Posterior cingulate gyrus (tissue), 11 donors: ENCODE measurements at regions not wholly inside any gene's neighbourhood (a gene's known extent, or its start where the extent isn't known, plus 50 kb on each side); places are given as distances from the start of the nearest gene placed in this dataset.

Source experiments
- DNase-seq, 10 donors: peaks; one replicate each; pipeline versions ENCODE4 v3.0.0 to v3.0.0-alpha.2; 2020 to 2021; ENCODE audit warnings: mixed read lengths in 3 of 10
- intact Hi-C: fragments of 100-400 bp; cut with DNase I; formaldehyde crosslinking; loops from one replicate; pipeline ENCODE4 v1.15.1; 2023

DNA sequence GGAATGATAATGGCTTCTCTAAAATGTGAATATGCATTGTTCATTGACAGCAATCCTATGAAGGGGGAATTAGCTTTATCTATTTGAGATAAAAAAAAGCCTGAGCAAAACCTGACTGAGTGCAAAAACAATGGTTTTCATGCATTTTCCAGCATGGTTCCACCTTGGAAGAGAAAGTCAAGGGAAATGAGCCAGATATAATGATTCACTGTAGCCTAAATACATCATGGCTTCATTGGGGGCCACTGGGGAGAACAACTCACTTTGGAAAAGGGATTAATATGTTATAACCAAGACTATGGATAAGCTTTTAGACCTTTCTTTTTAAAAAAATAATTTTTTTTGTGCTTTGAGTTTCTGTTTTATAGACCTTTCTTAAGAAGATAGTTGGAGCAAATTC, 679.7 kb downstream of the NYAP2 start:
- intact Hi-C loops, result no loop called here
- no peak for DNase-seq

DNA sequence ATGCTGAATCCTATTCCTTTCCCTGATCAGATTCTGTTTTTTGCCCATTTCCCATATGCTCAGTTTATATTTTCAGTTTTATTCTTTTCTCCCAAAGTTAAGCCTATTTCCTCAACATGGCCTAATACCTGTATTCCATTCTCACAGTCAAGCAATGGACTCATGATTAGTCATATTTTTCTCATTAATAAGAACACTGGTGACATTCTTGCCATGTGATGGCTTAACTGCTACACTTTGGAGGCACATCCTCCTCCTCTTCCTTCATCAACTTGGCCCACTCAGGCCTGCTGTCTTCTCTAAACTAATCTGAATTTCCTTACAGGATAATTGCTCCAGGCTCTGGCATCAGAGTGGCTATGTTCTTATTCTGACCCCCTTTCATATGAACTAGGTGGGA, 679.2 kb downstream of the NYAP2 start:
- intact Hi-C loops, result no loop called here
- DNase-seq, result no peak

DNA sequence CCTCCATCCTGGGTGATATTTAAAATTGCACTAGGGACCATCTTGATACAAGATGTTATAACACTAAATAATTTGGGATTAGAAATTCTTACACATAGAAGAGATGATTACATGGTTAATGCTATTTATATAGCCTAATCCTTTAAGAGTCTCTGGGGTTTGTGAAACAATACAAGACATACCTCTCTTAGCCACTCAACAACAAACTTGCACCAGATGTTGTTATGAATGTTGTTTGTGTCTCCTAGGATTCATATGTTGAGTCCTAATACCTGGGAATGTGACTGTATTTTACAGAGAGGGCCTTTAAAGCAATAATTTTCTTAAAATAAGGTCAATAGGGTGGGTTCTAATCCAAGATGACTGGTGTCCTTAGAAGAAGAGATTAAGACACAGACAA, 678.3 kb downstream of the NYAP2 start:
- intact Hi-C loops, result no loop called here
- DNase-seq, result no peak

DNA sequence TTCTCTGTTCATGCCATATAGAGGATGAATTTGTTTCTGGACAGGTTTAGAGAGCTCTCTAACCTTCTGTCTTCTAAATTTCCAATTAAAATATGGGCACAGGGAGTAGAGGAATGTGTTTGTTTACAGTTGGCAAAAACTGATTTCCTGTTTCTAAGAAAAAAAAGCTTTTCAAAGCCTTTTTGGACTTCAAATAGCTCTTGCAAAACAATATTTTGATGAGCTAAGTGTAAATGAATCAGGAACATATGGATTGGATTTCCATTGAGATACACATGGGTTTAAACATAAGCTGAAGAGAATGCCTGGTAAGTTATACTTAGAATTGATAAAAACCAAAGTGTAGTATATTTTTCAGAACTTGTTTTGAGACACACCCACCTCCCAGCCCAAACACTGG, 677.5 kb downstream of the NYAP2 start:
- no peak for DNase-seq
- intact Hi-C loops, result no loop called here

DNA sequence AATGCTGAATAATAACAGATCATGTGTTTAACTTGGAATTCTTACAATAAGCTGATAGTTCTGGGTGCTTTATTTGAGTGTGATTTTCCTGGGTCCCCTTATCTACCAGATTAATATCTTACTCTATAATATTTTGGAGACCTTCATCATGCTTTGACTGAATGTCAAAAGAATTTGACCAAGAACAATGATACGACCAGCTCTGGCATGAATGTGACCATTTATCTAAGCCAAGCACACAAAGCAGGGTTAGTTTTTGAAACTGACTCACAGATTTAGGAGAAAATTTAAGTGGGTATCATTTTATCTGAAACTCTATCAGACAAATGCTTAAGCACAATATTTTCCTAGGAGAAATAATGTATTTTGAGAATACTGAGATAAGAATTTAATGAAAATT, 677.0 kb downstream of the NYAP2 start:
- no peak for DNase-seq
- intact Hi-C loops, result no loop called here

DNA sequence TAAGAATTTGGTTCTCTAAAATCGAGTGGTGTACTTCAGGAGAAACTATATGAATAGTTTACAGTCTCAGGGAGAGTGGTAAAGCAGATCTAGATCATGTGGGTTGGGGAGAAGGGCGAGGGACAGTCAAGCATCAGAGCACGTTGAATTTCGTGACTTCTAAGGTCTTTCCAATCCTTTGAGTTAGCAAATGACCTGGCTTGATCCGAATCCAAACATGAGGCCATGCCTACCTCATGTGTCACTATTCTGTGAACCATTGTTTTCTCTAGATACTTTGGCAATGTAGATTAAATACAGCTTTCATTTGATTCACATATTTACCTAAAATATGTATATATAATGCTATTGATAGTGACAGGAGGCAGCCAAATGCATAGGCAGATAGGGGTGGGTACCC, 674.9 kb downstream of the NYAP2 start:
- intact Hi-C loops, result no loop called here
- no peak for DNase-seq

DNA sequence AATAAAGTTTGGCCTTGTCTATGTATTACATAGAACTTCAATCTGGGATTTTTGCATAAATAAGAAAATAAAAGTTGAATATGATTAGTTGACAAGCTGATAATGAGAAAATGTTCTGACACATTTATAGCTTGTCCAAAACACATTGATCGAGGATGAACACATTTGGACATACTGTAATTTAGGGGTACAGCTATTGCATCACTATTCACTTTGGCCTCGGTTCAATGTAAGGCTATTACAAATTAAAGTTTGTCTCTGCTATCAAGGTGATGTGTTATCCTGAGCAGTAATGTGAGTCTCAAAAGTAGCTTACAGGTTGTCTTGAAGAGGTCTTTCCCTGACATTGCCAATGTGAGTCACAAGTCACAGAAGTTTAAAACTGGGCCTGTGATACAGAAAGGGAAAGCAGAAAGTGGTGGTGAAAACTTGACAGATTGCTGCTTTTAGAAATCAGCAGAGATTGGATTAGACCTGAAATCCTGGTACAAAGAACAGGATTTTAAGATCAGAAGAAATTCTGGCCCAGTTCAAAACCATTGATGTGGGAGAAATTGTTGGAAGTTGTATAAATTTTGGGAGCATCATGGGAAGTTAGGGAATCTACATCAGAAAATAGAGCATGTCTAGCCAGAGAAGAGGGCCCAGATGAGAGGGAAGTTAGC, 674.1 kb downstream of the NYAP2 start:
- intact Hi-C loops, result no loop called here

DNA sequence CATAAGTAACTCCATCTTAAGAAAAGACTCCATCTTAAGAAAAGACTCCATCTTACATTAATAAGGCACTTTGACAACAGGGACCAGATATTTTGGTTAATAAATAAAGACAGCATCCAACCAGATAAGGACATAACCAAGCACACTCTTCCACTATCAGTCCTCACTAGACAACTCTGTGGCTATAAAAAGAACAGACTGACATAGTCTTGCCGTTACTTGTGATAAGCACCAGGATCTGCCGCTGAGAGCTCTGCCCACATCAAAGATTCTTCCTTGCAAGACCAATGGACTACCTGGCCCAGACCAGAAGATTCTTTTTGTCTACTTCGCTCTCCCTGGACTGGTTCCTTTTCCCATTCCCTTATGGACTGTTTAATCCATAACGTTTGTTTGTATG, 667.4 kb downstream of the NYAP2 start:
- DNase-seq, result no peak
- intact Hi-C loops, result no loop called here

More for the DNA sequence above, 674.1 kb downstream of the NYAP2 start:
- no peak for DNase-seq

DNA sequence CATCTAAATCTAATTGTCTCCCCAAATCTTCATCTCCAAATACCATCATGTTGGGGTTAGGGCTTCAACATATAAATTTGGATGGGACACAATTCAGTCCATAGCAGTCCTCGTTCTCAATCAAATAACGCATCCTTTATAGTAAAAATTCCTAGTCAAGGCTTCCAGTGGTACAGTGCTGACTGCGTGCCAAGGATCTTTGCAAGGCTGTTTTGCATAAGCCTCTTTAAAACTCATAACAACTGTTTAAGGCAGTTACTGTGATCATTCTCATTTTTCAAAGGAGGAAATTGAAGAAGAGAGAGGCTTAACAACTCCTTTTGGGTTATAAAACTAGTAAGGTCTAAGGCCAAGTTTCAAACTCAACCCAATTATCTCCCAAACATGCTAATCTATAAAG, 666.9 kb downstream of the NYAP2 start:
- no peak for DNase-seq
- intact Hi-C loops, result no loop called here

DNA sequence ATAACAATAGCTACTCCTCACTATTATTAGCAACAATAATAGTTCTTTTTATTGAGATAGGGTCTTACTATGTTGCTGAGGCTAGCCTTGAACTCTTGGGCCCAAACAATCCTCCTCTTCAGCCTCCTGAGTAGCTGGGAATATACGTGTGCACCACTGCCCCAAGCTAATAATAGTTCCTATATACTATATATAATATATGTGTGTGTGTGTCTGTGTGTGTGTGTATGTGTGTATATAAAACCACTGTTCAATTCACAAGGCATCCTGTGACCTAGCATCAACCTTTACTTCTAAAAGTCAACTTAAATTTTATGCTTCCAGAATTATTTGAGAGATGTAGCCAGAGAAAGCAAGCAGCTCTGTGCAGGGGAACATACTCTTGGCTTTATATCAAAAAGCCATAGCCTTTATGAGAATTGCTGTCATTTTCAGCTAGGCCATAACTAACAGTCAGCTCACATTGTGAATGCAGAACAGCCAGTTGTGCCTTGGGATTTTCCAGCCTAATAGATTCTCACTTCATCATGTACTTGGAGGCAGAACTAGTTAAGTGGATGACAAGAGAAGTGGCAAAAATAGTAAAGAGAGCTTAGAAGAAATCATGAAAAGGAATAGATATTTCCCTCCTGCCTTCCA, 665.5 kb downstream of the NYAP2 start:
- no peak for DNase-seq
- intact Hi-C loops, result no loop called here

DNA sequence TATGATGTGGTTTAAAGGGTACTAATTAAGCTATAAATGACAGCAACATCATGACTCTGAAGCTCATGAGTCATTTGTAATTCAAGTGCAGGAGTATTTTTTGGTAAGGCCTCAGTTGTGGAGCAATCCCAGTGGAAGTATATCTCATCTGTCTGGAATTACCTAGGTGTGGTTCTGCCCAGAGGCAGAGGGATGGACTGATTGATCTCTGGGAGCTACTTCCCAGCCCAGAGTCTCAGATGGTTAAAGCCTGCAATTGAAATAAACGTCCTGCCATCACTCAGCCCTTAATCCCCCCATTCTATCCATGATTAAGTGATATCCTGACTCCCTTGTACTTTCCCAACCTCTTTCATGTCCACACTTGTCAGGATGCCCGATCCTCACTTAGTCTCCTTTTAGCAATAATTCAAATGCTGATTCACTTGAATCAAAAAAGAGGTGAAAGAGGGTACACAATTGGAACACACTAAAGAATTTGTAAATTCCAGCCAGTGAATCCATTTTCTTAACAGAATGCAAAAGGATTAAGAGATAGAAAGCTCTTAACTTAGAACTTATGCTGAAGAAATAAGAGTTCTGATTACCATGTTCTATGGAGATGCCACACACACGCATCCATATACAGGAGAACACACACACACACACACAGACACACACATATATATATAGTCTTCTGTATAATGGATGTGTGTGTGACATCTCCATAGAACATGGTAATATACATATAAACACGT, 664.4 kb downstream of the NYAP2 start:
- DNase-seq, result no peak
- intact Hi-C loops, result no loop called here

DNA sequence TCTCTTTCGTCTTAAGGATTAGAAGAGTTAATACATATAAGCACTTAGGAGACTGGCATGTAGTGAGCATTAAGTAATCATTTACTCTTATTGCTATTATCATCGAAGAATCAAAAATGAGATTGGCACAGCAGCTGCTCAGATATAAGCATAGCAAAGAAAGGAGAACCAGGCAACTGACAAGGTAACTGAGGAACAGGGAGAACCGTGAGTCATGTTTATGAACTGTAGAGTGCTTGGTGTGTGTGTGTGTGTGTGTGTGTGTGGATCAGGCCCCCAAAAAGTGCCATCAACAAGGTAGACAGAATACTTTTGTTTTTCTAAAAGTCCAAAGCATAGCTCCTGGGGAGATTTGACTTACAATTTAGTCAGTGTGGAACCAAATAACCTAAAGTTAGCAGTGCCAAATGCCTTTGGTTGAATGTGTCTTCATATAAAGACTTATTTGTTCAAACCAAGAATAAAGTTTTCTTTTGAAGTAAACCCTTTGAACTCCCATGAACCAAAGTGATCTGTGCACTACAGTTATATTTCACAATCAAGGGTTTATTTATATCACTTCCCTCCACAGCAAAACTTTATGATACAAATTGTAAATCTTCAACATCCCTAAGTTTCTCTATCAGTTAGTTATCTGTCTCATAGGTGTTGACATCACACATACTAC, 660.6 kb downstream of the NYAP2 start:
- no peak for DNase-seq
- intact Hi-C loops, result no loop called here

DNA sequence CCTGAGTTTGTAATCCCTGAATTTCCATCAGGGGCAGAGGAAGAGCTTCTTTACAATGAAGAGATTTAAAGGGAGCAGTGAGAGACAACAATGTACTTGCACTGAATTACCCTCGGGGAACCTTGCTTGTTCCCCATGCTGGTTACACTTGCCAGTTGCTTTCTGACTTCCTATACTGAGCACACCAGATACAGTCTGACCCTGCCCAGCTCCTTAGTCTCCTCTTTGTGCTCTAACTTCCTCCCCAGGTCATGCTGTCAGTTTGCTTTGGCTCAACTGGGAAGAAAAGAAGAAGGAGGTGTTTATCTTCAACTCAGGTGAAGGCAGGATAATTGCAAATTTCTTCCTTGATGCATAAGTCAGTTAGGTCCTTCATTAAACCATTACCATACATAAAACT, 658.4 kb downstream of the NYAP2 start:
- DNase-seq, result no peak
- intact Hi-C loops, result no loop called here

DNA sequence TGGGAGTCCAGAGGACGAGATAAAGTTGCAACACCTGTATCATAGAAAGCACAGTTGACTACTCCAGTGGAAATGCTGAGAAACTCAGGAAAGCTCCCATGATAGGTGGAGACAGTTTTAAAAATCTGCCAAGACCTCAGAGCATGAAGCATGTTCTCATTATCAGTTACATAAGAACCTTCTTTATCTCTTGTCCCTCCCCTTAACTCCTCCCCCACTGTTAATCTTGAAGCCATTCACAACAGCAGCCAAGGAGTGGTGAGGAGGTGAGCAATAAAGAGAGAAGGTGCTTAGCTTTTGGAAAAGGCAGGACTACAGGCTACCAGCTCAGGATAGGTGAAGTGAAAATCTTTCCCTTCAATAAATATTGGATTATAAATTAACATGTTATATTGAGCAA, 657.9 kb downstream of the NYAP2 start:
- DNase-seq, result no peak
- intact Hi-C loops, result no loop called here

DNA sequence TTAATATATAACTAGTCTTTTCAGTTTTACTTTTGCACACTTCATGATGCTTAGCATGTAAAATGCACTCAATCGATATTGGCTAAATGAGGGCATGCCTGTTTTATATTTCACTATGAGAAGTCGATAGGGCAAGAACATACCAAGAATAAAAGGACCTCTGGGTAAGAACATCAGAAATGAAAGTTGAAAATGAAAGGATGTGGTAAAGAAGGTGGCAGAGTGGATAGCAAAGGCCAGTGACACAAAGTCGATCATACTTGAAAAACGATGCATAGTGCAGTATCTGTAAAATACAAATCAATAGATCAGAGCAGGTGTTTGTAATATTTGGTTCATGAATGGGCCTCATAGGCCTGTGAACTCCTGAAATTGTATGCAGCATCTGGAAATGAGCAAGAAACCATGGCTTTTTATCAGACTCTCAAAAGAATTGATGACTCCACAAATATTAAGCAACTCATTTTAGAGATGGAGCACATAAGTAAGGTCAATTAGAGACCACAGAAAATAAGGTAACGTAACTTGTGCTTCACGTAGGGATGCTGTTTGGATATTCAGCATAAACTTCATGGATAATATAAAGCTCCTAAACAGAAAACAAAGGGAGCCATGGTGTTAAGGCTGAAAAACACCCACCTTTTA, 653.4 kb downstream of the NYAP2 start:
- intact Hi-C loops, result no loop called here
- DNase-seq, result no peak

DNA sequence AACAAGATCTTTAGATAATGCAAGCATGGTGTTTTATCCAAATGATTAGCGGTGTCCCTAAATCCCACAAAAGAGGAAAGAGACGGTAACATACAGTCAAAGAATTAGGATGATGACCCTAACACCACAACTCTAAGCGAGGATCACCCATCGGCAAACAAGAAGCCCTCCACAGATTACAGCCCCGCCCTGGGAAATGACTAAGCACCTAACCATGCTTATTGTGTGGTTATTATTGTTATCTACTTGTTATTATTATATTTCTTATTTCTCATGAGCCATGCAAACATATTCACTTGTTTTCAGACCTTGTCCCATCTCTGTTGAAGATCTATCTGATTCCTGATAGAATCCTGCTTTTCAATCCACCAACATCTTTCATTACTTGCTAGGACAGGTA, 651.3 kb downstream of the NYAP2 start:
- intact Hi-C loops, result no loop called here
- DNase-seq, result no peak

DNA sequence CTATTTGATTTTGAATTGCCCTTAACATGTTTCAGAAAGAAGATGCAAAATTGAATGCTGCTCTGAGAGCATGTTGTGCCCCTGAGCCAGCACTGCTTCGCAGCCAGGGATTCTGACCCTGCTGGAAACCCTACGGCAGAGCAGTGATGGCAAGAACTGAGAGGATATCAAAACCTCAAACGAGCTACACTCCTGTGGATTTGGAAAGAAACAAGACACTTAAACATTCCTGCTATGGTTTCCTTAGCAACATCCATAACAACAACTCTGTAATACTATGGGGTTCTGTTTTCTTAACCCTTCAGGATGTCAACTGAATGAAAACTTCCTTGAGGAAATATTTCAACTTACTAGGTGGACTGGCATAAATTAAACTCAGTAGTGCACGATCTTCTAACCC, 649.1 kb downstream of the NYAP2 start:
- intact Hi-C loops, result no loop called here
- DNase-seq, result no peak

DNA sequence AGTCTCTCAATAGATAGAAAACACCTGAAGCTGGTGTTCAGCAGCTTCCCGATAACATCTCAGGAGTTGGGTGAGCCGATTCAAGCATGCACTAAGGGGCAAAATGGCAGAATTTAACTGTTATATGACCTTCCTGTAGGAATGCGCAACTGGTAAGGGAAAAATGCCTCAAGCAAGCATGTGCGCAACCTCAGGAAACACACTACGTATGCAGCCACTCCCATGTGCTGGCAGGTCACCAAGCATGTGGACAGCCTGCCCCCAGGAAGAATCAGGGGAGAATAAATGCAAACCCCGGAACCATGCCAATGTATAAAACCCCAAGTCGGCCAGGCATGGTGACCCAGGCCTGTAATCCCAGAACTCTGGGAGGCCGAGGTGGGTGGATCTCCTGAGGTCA, 645.6 kb downstream of the NYAP2 start:
- intact Hi-C loops, result no loop called here
- no peak for DNase-seq

DNA sequence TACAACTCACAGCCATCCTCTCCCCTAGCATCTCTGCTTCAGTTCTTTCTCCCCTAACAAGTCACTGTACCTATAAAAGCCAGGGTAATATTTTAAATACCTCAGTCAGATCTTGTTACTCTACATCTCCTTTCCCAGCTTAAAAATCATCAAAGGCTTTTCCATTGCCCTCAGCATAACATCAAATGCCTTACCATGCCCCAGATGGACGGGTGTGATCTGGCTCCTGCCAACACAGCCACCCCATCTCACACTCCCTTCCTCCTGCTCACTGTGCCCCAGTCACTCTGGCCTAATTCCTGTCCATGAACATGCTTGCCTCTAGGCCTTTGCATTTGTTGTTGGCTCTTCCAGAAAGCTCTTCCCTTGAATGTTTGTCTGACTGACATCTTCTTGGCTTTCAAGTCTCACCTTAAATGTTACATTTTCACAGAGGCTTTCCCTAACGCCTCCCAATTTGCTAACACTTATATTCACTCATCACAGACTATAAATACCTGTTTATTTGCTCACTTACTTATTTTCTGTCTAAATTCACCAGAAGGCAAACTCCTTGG, 640.9 kb downstream of the NYAP2 start:
- intact Hi-C loops, result no loop called here
- no peak for DNase-seq

DNA sequence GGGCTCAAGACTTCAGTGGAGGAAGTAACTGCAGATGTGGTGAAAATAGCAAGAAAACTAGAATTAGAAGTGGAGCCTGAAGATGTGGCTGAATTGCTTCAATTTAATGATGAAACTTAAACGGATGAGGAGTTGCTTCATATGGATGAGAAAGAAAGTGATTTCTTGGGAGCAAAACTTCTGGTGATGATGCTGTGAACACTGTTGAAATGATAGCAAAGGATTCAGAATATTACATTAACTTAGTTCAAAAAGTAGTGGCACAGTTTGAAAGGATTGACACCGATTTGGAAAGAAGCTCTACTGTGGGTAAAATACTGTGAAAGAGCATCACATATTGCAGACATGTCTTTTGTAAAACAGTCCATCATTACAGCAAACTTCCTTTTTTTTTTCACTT, 638.0 kb downstream of the NYAP2 start:
- intact Hi-C loops, result no loop called here
- no peak for DNase-seq
